BLaER1 (cell line): ENCODE measurements at regions not wholly inside any gene's neighbourhood (a gene's known extent, or its start where the extent isn't known, plus 50 kb on each side); places are given as distances from the start of the nearest gene placed in this dataset.
"Not testable (repeated sequence)": the region's sequence is repeated elsewhere in the genome, so short reads cannot be mapped to it uniquely, and the experiment has no call there.

Source experiments
- H3K27ac ChIP-seq: shearing (Covaris generic); formaldehyde crosslinking; 2 replicates; pipeline ENCODE4 v1.8.1; 2022
- H3K27me3 ChIP-seq: shearing (Covaris generic); formaldehyde crosslinking; 2 replicates; pipeline ENCODE4 v1.8.1; 2022
- H3K36me3 ChIP-seq: shearing (Covaris generic); formaldehyde crosslinking; 2 replicates; pipeline ENCODE4 v1.8.1; 2022
- H3K4me1 ChIP-seq: shearing (Covaris generic); formaldehyde crosslinking; 2 replicates; pipeline ENCODE4 v1.8.1; 2022
- H3K4me2 ChIP-seq: shearing (Covaris generic); formaldehyde crosslinking; 2 replicates; pipeline ENCODE4 v1.8.1; 2022
- H3K4me3 ChIP-seq: shearing (Covaris generic); formaldehyde crosslinking; 2 replicates; pipeline ENCODE4 v1.8.1; 2022
- H3K9ac ChIP-seq: shearing (Covaris generic); formaldehyde crosslinking; 2 replicates; pipeline ENCODE4 v1.8.1; 2022
- H3K9me3 ChIP-seq: shearing (Covaris generic); formaldehyde crosslinking; 2 replicates; pipeline ENCODE4 v1.8.1; 2022
- H4K20me1 ChIP-seq: shearing (Covaris generic); formaldehyde crosslinking; 2 replicates; pipeline ENCODE4 v1.8.1; 2022
- Cebpa-rat ChIP-seq: shearing (Covaris generic); IDR thresholded peaks from 2 replicates; pipeline ENCODE4 v1.8.1; 2022

- no peak for TF ChIP-seq Cebpa-rat
- Histone ChIP-seq H3K4me2 (no peak overlapping the region), H3K9ac (no peak overlapping the region), H3K4me1 (no peaks in the 10 kb centered on the region), H3K27me3 (no peaks in the 10 kb centered on the region), H3K9me3 (peaks cover 4% of the 10 kb centered on the region; the same call in 1 of the 2 replicates), H3K27ac (no peak overlapping the region), H3K36me3 (no peaks in the 10 kb centered on the region), H4K20me1 (no peaks in the 10 kb centered on the region), H3K4me3 (no peak overlapping the region)
These were observed 87.9 kb upstream of the METAP2 start for GRCh38 chr12:95386051-95386450.

- H3K36me3 ChIP-seq, H3K4me2 ChIP-seq, H4K20me1 ChIP-seq, H3K4me1 ChIP-seq, H3K27me3 ChIP-seq, H3K27ac ChIP-seq, H3K9ac ChIP-seq, H3K4me3 ChIP-seq: not testable (repeated sequence)
- peaks cover 14% of the 10 kb centered on the region for H3K9me3 ChIP-seq
These were observed 85.7 kb upstream of the METAP2 start for GRCh38 chr12:95388260-95388659.

GRCh38 chr12:95390192-95390591 lies 83.8 kb upstream of the METAP2 start:
- Histone ChIP-seq H3K4me1 (no peaks in the 10 kb centered on the region), H3K27ac (no peak overlapping the region), H3K36me3 (no peaks in the 10 kb centered on the region), H3K27me3 (no peaks in the 10 kb centered on the region), H3K4me2 (no peak overlapping the region), H3K4me3 (no peak overlapping the region), H3K9me3 (peaks cover 33% of the 10 kb centered on the region), H4K20me1 (no peaks in the 10 kb centered on the region), H3K9ac (no peak overlapping the region)
- TF ChIP-seq Cebpa-rat, result no peak

GRCh38 chr12:95390932-95391331 lies 83.0 kb upstream of the METAP2 start:
- no peaks in the 10 kb centered on the region for H4K20me1 ChIP-seq
- H3K27me3 ChIP-seq, result no peaks in the 10 kb centered on the region
- no peak overlapping the region for H3K27ac ChIP-seq
- no peak overlapping the region for H3K4me3 ChIP-seq
- H3K9me3 ChIP-seq, result peaks cover 39% of the 10 kb centered on the region
- H3K36me3 ChIP-seq, result no peaks in the 10 kb centered on the region
- TF ChIP-seq Cebpa-rat, result no peak
- no peak overlapping the region for H3K9ac ChIP-seq
- H3K4me1 ChIP-seq, result no peaks in the 10 kb centered on the region
- H3K4me2 ChIP-seq, result no peak overlapping the region

GRCh38 chr12:95393191-95393790 lies 80.7 kb upstream of the METAP2 start:
- no peaks in the 10 kb centered on the region for H3K4me1 ChIP-seq
- H3K4me2 ChIP-seq, result no peak overlapping the region
- no peak overlapping the region for H3K4me3 ChIP-seq
- H3K27ac ChIP-seq, result no peak overlapping the region
- no peaks in the 10 kb centered on the region for H4K20me1 ChIP-seq
- no peak for TF ChIP-seq Cebpa-rat
- no peaks in the 10 kb centered on the region for H3K36me3 ChIP-seq
- no peaks in the 10 kb centered on the region for H3K27me3 ChIP-seq
- no peak overlapping the region for H3K9ac ChIP-seq
- H3K9me3 ChIP-seq, result peaks cover 42% of the 10 kb centered on the region

GRCh38 chr12:95395696-95396095 lies 78.3 kb upstream of the METAP2 start:
- no peak overlapping the region for H3K4me3 ChIP-seq
- no peak overlapping the region for H3K4me2 ChIP-seq
- H3K9ac ChIP-seq, result no peak overlapping the region
- no peak overlapping the region for H3K27ac ChIP-seq
- no peak for TF ChIP-seq Cebpa-rat
- no peaks in the 10 kb centered on the region for H4K20me1 ChIP-seq
- peaks cover 40% of the 10 kb centered on the region for H3K9me3 ChIP-seq
- H3K4me1 ChIP-seq, result no peaks in the 10 kb centered on the region
- H3K36me3 ChIP-seq, result no peaks in the 10 kb centered on the region
- no peaks in the 10 kb centered on the region for H3K27me3 ChIP-seq

- no peak for TF ChIP-seq Cebpa-rat
- Histone ChIP-seq H3K4me1 (no peaks in the 10 kb centered on the region), H3K27ac (no peak overlapping the region), H4K20me1 (no peaks in the 10 kb centered on the region), H3K9me3 (peaks cover 39% of the 10 kb centered on the region), H3K27me3 (no peaks in the 10 kb centered on the region), H3K9ac (no peak overlapping the region), H3K36me3 (no peaks in the 10 kb centered on the region), H3K4me3 (no peak overlapping the region), H3K4me2 (no peak overlapping the region)
These were observed 77.0 kb upstream of the METAP2 start for GRCh38 chr12:95396849-95397468.

- no peak overlapping the region for H3K4me3 ChIP-seq
- H3K4me2 ChIP-seq, result no peak overlapping the region
- H3K36me3 ChIP-seq, result no peaks in the 10 kb centered on the region
- H3K27me3 ChIP-seq, result no peaks in the 10 kb centered on the region
- no peak overlapping the region for H3K9ac ChIP-seq
- H3K9me3 ChIP-seq, result peaks cover 35% of the 10 kb centered on the region
- TF ChIP-seq Cebpa-rat, result no peak
- H3K27ac ChIP-seq, result no peak overlapping the region
- no peaks in the 10 kb centered on the region for H3K4me1 ChIP-seq
- no peaks in the 10 kb centered on the region for H4K20me1 ChIP-seq
These were observed 76.4 kb upstream of the METAP2 start for GRCh38 chr12:95397571-95397970.

- Histone ChIP-seq H3K4me3 (no peak overlapping the region), H3K9ac (no peak overlapping the region), H3K27ac (no peak overlapping the region), H3K36me3 (no peaks in the 10 kb centered on the region), H3K27me3 (no peaks in the 10 kb centered on the region), H3K9me3 (no peaks in the 10 kb centered on the region), H4K20me1 (no peaks in the 10 kb centered on the region), H3K4me1 (no peaks in the 10 kb centered on the region), H3K4me2 (no peak overlapping the region)
- no peak for TF ChIP-seq Cebpa-rat
These were observed 71.9 kb upstream of the METAP2 start for GRCh38 chr12:95402096-95402495.

GRCh38 chr12:95408201-95408600 lies 65.8 kb upstream of the METAP2 start:
- no peaks in the 10 kb centered on the region for H3K4me1 ChIP-seq
- H3K36me3 ChIP-seq, result no peaks in the 10 kb centered on the region
- H3K27me3 ChIP-seq, result no peaks in the 10 kb centered on the region
- no peaks in the 10 kb centered on the region for H4K20me1 ChIP-seq
- H3K27ac ChIP-seq, result no peak overlapping the region
- H3K9me3 ChIP-seq, result no peaks in the 10 kb centered on the region
- no peak overlapping the region for H3K4me3 ChIP-seq
- no peak for TF ChIP-seq Cebpa-rat
- H3K9ac ChIP-seq, result no peak overlapping the region
- no peak overlapping the region for H3K4me2 ChIP-seq

GRCh38 chr12:95411057-95411456 lies 62.9 kb upstream of the METAP2 start:
- peaks cover 11% of the 10 kb centered on the region; the same call in 1 of the 2 replicates for H3K4me1 ChIP-seq
- H3K27ac ChIP-seq, result no peak overlapping the region
- no peaks in the 10 kb centered on the region for H3K9me3 ChIP-seq
- H3K36me3 ChIP-seq, result no peaks in the 10 kb centered on the region
- no peak overlapping the region for H3K4me3 ChIP-seq
- no peaks in the 10 kb centered on the region for H3K27me3 ChIP-seq
- no peak overlapping the region for H3K4me2 ChIP-seq
- TF ChIP-seq Cebpa-rat, result no peak
- H3K9ac ChIP-seq, result no peak overlapping the region
- no peaks in the 10 kb centered on the region for H4K20me1 ChIP-seq
